PC-9 (cell line): ENCODE measurements at regions not wholly inside any gene's neighbourhood (a gene's known extent, or its start where the extent isn't known, plus 50 kb on each side); places are given as distances from the start of the nearest gene placed in this dataset.

ENCODE experiments used
- EZH2 ChIP-seq: fragments of 200-600 bp; sonication (generic); IDR thresholded peaks from 2 replicates; pipeline ENCODE4 v1.8.0; 2017; ENCODE audit warnings: antibody characterized with exemption, low read depth
- TF ChIP-seq, protein P1 (sequence below): fragments of 200-600 bp; sonication (generic); conservative IDR thresholded peaks from 2 replicates; pipeline ENCODE4 v1.6.1; 2017; ENCODE audit warnings: mixed run types, antibody characterized with exemption, mild to moderate bottlenecking, moderate library complexity

DNA sequence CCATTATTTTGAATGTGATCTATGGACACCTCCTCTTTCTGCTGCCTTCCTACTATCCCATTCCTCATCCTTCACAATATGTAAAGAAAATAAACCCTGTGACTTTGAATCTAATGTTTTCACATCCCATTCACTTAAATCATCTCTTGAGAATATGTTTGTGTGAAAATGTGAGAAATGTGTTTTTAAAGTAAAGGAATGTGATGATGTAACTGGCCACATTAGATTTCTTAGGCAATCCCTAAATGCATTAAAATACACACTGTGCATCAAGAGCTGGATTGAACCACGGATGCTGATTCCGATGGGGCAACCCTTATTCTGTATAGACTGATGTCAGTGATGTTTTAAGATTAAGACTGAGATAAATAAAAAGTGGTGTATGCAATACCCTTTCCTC lies 558.9 kb upstream of the TENM3 start:
- TF ChIP-seq, protein P1, sequence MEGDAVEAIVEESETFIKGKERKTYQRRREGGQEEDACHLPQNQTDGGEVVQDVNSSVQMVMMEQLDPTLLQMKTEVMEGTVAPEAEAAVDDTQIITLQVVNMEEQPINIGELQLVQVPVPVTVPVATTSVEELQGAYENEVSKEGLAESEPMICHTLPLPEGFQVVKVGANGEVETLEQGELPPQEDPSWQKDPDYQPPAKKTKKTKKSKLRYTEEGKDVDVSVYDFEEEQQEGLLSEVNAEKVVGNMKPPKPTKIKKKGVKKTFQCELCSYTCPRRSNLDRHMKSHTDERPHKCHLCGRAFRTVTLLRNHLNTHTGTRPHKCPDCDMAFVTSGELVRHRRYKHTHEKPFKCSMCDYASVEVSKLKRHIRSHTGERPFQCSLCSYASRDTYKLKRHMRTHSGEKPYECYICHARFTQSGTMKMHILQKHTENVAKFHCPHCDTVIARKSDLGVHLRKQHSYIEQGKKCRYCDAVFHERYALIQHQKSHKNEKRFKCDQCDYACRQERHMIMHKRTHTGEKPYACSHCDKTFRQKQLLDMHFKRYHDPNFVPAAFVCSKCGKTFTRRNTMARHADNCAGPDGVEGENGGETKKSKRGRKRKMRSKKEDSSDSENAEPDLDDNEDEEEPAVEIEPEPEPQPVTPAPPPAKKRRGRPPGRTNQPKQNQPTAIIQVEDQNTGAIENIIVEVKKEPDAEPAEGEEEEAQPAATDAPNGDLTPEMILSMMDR, result no peak
- TF ChIP-seq EZH2, result no peak
